ENCODE measurements at regions not wholly inside any gene's neighbourhood (a gene's known extent, or its start where the extent isn't known, plus 50 kb on each side); places are given as distances from the start of the nearest gene placed in this dataset.

GRCh38 chr7:155375337-155376277, 77.9 kb downstream of the INSIG1 start:
- H4K5ac ChIP-seq (ENCODE audit: low read length), result no peak overlapping the region
- H3K79me2 ChIP-seq (ENCODE audit: control insufficient read depth, insufficient read depth, low read length), result no peaks in the 10 kb centered on the region
- H3K4me1 ChIP-seq (ENCODE audit: control insufficient read depth, low read depth, low read length), result no peaks in the 10 kb centered on the region
- no peak overlapping the region for H3K4me3 ChIP-seq (ENCODE audit: low read length)
- no CpG with 5 or more reads among the region's 16 CpGs for WGBS (ENCODE audit: extremely low coverage, insufficient coverage, low lambda C conversion rate)
- H3K4me2 ChIP-seq (ENCODE audit: low read length), result no peak overlapping the region
- no peaks in the 10 kb centered on the region for H3K36me3 ChIP-seq (ENCODE audit: control insufficient read depth, insufficient read depth, low read length)
- H4K8ac ChIP-seq (ENCODE audit: low read depth, low read length), result no peak overlapping the region
- peak; percentile 64 for DNase-seq
- peaks cover 93% of the 10 kb centered on the region for H3K27me3 ChIP-seq (ENCODE audit: insufficient read depth, low read length, poor library complexity)
- no peak overlapping the region for H3K4ac ChIP-seq (ENCODE audit: low read depth, low read length)
- no peak overlapping the region for H2BK120ac ChIP-seq (ENCODE audit: low read depth, low read length)
- H3K18ac ChIP-seq (ENCODE audit: low read length), result no peak overlapping the region
- no peak overlapping the region for H3K56ac ChIP-seq (ENCODE audit: low read length)
- H3K27ac ChIP-seq (ENCODE audit: low read depth, low read length), result no peak overlapping the region
- H3K79me1 ChIP-seq (ENCODE audit: low read length), result no peaks in the 10 kb centered on the region
- no peak overlapping the region for H3K23ac ChIP-seq (ENCODE audit: low read length)
- H2AK5ac ChIP-seq (ENCODE audit: low read length), result no peak overlapping the region
- H2BK5ac ChIP-seq (ENCODE audit: low read length), result no peak overlapping the region
- no peak overlapping the region for H2BK15ac ChIP-seq (replicated peaks; ENCODE audit: low read depth)
- H3K9ac ChIP-seq (ENCODE audit: low read length), result no peak overlapping the region

- Histone ChIP-seq H3K23ac (ENCODE audit: low read length) (peak overlapping the region; percentile 80), H3K4me3 (ENCODE audit: low read length) (no peak overlapping the region), H4K8ac (ENCODE audit: low read depth, low read length) (no peak overlapping the region), H3K56ac (ENCODE audit: low read length) (no peak overlapping the region), H3K27me3 (ENCODE audit: insufficient read depth, low read length, poor library complexity) (peaks cover 92% of the 10 kb centered on the region), H3K36me3 (ENCODE audit: control insufficient read depth, insufficient read depth, low read length) (no peaks in the 10 kb centered on the region), H3K27ac (ENCODE audit: low read depth, low read length) (no peak overlapping the region), H2BK5ac (ENCODE audit: low read length) (no peak overlapping the region), H2BK120ac (ENCODE audit: low read depth, low read length) (no peak overlapping the region), H3K4ac (ENCODE audit: low read depth, low read length) (no peak overlapping the region), H3K18ac (ENCODE audit: low read length) (no peak overlapping the region), H3K79me1 (ENCODE audit: low read length) (no peaks in the 10 kb centered on the region), H4K5ac (ENCODE audit: low read length) (no peak overlapping the region), H3K79me2 (ENCODE audit: control insufficient read depth, insufficient read depth, low read length) (no peaks in the 10 kb centered on the region), H2BK15ac (replicated peaks; ENCODE audit: low read depth) (no peak overlapping the region), H3K9ac (ENCODE audit: low read length) (no peak overlapping the region), H2AK5ac (ENCODE audit: low read length) (no peak overlapping the region), H3K4me1 (ENCODE audit: control insufficient read depth, low read depth, low read length) (peaks cover 3% of the 10 kb centered on the region), H3K4me2 (ENCODE audit: low read length) (no peak overlapping the region)
- DNase-seq, result no peak
- no CpG with 5 or more reads among the region's 13 CpGs for WGBS (ENCODE audit: extremely low coverage, insufficient coverage, low lambda C conversion rate)
These were observed 79.6 kb downstream of the INSIG1 start for GRCh38 chr7:155377071-155377837.

GRCh38 chr7:155377838-155378579, 79.9 kb upstream of the EN2 start:
- Histone ChIP-seq H3K27ac (ENCODE audit: low read depth, low read length) (no peak overlapping the region), H3K23ac (ENCODE audit: low read length) (peak overlapping the region; percentile 80), H3K79me2 (ENCODE audit: control insufficient read depth, insufficient read depth, low read length) (no peaks in the 10 kb centered on the region), H2AK5ac (ENCODE audit: low read length) (no peak overlapping the region), H2BK15ac (replicated peaks; ENCODE audit: low read depth) (no peak overlapping the region), H3K18ac (ENCODE audit: low read length) (no peak overlapping the region), H4K5ac (ENCODE audit: low read length) (no peak overlapping the region), H3K36me3 (ENCODE audit: control insufficient read depth, insufficient read depth, low read length) (no peaks in the 10 kb centered on the region), H3K9ac (ENCODE audit: low read length) (no peak overlapping the region), H3K4me3 (ENCODE audit: low read length) (no peak overlapping the region), H3K27me3 (ENCODE audit: insufficient read depth, low read length, poor library complexity) (peaks cover 91% of the 10 kb centered on the region), H3K4me1 (ENCODE audit: control insufficient read depth, low read depth, low read length) (peaks cover 3% of the 10 kb centered on the region), H2BK120ac (ENCODE audit: low read depth, low read length) (no peak overlapping the region), H4K8ac (ENCODE audit: low read depth, low read length) (no peak overlapping the region), H3K4ac (ENCODE audit: low read depth, low read length) (no peak overlapping the region), H3K79me1 (ENCODE audit: low read length) (no peaks in the 10 kb centered on the region), H3K56ac (ENCODE audit: low read length) (no peak overlapping the region), H3K4me2 (ENCODE audit: low read length) (no peak overlapping the region), H2BK5ac (ENCODE audit: low read length) (no peak overlapping the region)
- peak; percentile 40 for DNase-seq
- no CpG with 5 or more reads among the region's 45 CpGs for WGBS (ENCODE audit: extremely low coverage, insufficient coverage, low lambda C conversion rate)

- Histone ChIP-seq H4K8ac (ENCODE audit: low read depth, low read length) (no peak overlapping the region), H3K27ac (ENCODE audit: low read depth, low read length) (no peak overlapping the region), H3K23ac (ENCODE audit: low read length) (no peak overlapping the region), H3K18ac (ENCODE audit: low read length) (no peak overlapping the region), H3K79me2 (ENCODE audit: control insufficient read depth, insufficient read depth, low read length) (no peaks in the 10 kb centered on the region), H2BK5ac (ENCODE audit: low read length) (no peak overlapping the region), H3K4me3 (ENCODE audit: low read length) (no peak overlapping the region), H2AK5ac (ENCODE audit: low read length) (no peak overlapping the region), H2BK15ac (replicated peaks; ENCODE audit: low read depth) (no peak overlapping the region), H3K56ac (ENCODE audit: low read length) (no peak overlapping the region), H3K79me1 (ENCODE audit: low read length) (no peaks in the 10 kb centered on the region), H2BK120ac (ENCODE audit: low read depth, low read length) (no peak overlapping the region), H3K27me3 (ENCODE audit: insufficient read depth, low read length, poor library complexity) (peaks cover 90% of the 10 kb centered on the region), H3K9ac (ENCODE audit: low read length) (no peak overlapping the region), H4K5ac (ENCODE audit: low read length) (no peak overlapping the region), H3K4me1 (ENCODE audit: control insufficient read depth, low read depth, low read length) (peaks cover 3% of the 10 kb centered on the region), H3K4me2 (ENCODE audit: low read length) (no peak overlapping the region), H3K4ac (ENCODE audit: low read depth, low read length) (no peak overlapping the region), H3K36me3 (ENCODE audit: control insufficient read depth, insufficient read depth, low read length) (no peaks in the 10 kb centered on the region)
- WGBS (ENCODE audit: extremely low coverage, insufficient coverage, low lambda C conversion rate), result no CpG with 5 or more reads among the region's 6 CpGs
- DNase-seq, result no peak
These were observed 79.4 kb upstream of the EN2 start for GRCh38 chr7:155378580-155378934.

GRCh38 chr7:155378959-155379871, 78.7 kb upstream of the EN2 start:
- Histone ChIP-seq H4K5ac (ENCODE audit: low read length) (no peak overlapping the region), H3K9ac (ENCODE audit: low read length) (no peak overlapping the region), H4K8ac (ENCODE audit: low read depth, low read length) (no peak overlapping the region), H2BK120ac (ENCODE audit: low read depth, low read length) (no peak overlapping the region), H3K4ac (ENCODE audit: low read depth, low read length) (no peak overlapping the region), H3K79me2 (ENCODE audit: control insufficient read depth, insufficient read depth, low read length) (no peaks in the 10 kb centered on the region), H3K56ac (ENCODE audit: low read length) (no peak overlapping the region), H3K36me3 (ENCODE audit: control insufficient read depth, insufficient read depth, low read length) (no peaks in the 10 kb centered on the region), H3K4me2 (ENCODE audit: low read length) (no peak overlapping the region), H3K4me3 (ENCODE audit: low read length) (no peak overlapping the region), H2BK5ac (ENCODE audit: low read length) (no peak overlapping the region), H2AK5ac (ENCODE audit: low read length) (no peak overlapping the region), H3K27ac (ENCODE audit: low read depth, low read length) (no peak overlapping the region), H3K4me1 (ENCODE audit: control insufficient read depth, low read depth, low read length) (peaks cover 3% of the 10 kb centered on the region), H3K23ac (ENCODE audit: low read length) (no peak overlapping the region), H3K79me1 (ENCODE audit: low read length) (no peaks in the 10 kb centered on the region), H2BK15ac (replicated peaks; ENCODE audit: low read depth) (no peak overlapping the region), H3K18ac (ENCODE audit: low read length) (no peak overlapping the region), H3K27me3 (ENCODE audit: insufficient read depth, low read length, poor library complexity) (peaks cover 83% of the 10 kb centered on the region)
- DNase-seq, result no peak
- WGBS (ENCODE audit: extremely low coverage, insufficient coverage, low lambda C conversion rate), result no CpG with 5 or more reads among the region's 10 CpGs
